OCI-LY3 (cell line): ENCODE measurements at regions not wholly inside any gene's neighbourhood (a gene's known extent, or its start where the extent isn't known, plus 50 kb on each side); places are given as distances from the start of the nearest gene placed in this dataset.

Experiments used
- H2AFZ ChIP-seq: fragments of 200-600, 300-600 bp; shearing (Covaris generic); 2 replicates; pipeline ENCODE4 v1.6.0; 2014; ENCODE audit warnings: antibody characterized with exemption, low read depth, low read length
- H3K27ac ChIP-seq: fragments of 200-600, 300-600 bp; sonication (generic); 2 replicates; pipeline ENCODE4 v1.5.1; 2014; ENCODE audit warnings: mild to moderate bottlenecking, low read length, moderate library complexity, mixed read lengths
- H3K27me3 ChIP-seq: fragments of 200-600, 300-600 bp; sonication (generic); 2 replicates; pipeline ENCODE4 v1.6.1; 2014; ENCODE audit warnings: low read depth, low read length, mixed read lengths
- H3K36me3 ChIP-seq: fragments of 200-600, 300-600 bp; sonication (generic); replicated peaks from 2 replicates; pipeline ENCODE3; 2014; ENCODE audit warnings: low read depth, low read length, mixed read lengths
- H3K4me1 ChIP-seq: fragments of 300-600, 200-600 bp; sonication (generic); 2 replicates; pipeline ENCODE4 v1.6.1; 2014; ENCODE audit warnings: low read length, mixed read lengths
- H3K4me2 ChIP-seq: fragments of 200-600, 300-600 bp; sonication (generic); 2 replicates; pipeline ENCODE4 v1.6.1; 2014; ENCODE audit warnings: low read length, mixed read lengths
- H3K4me3 ChIP-seq: fragments of 300-600, 200-600 bp; sonication (generic); 2 replicates; pipeline ENCODE4 v1.5.1; 2014; ENCODE audit warnings: antibody characterized with exemption, mild to moderate bottlenecking, low read length, moderate library complexity
- H3K79me2 ChIP-seq: fragments of 300-600, 200-600 bp; shearing (Covaris generic); 2 replicates; pipeline ENCODE4 v1.6.1; 2014; ENCODE audit warnings: mild to moderate bottlenecking, low read length, mixed read lengths
- H3K9ac ChIP-seq: fragments of 300-600, 200-600 bp; shearing (Covaris generic); 2 replicates; pipeline ENCODE4 v1.6.0; 2014; ENCODE audit warnings: mild to moderate bottlenecking, low read length, moderate library complexity
- H3K9me3 ChIP-seq: fragments of 200-600, 300-600 bp; shearing (Covaris generic); 2 replicates; pipeline ENCODE4 v1.6.1; 2014; ENCODE audit warnings: low read length, mixed read lengths; ENCODE audit not compliant: insufficient read depth
- H4K20me1 ChIP-seq: fragments of 200-600, 300-600 bp; sonication (generic); 2 replicates; pipeline ENCODE4 v1.6.1; 2016; ENCODE audit warnings: low read length, mixed read lengths; ENCODE audit not compliant: insufficient read depth
- EZH2phosphoT487 ChIP-seq: fragments of 200-600 bp; shearing (Covaris generic); IDR thresholded peaks from 2 replicates; pipeline ENCODE4 v1.6.1; 2018; ENCODE audit warnings: antibody characterized with exemption, mixed run types, low read depth
- TF ChIP-seq, protein P1 (sequence below): fragments of 200-600, 300-600 bp; sonication (generic); IDR thresholded peaks from 2 replicates; pipeline ENCODE4 v1.5.1; 2014; ENCODE audit warnings: antibody characterized with exemption, low read length, low read depth

DNA sequence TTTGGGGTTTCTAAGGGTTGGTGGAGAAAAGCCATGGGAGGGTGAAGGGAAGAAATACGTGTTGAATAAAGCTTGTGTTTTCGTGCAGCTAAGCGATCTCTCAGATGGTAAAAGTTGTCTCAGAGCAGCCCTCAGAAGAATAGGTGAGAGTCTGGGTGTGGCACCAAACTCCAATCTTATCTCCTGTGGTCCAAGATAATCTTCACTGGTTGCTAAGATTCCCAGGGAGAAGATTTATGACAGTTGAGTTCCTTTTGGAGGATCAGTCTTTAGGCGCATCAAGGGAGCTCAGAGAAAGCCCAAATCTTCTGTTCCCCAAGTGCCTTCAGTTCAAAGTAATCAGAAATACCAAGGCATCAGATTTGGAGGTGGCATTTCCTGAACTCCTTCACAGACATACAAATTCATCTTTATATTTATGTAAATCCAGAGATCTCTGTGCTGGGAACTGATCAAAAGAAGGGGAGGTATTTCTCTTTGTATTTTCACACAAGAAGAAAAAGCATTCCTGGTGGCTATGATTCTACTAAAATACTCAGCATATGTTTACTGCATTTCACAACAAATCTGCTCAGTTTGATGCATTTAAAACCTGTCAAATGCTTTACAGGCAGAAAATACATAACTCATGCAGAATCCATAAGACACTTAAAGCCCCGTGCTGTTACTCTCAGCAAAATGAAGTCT lies 102.9 kb downstream of the ABCC12 start:
- Histone ChIP-seq H3K79me2 (no peaks in the 10 kb centered on the region), H3K27ac (no peak overlapping the region), H3K4me2 (no peak overlapping the region), H3K4me1 (no peaks in the 10 kb centered on the region), H3K36me3 (no peaks in the 10 kb centered on the region), H4K20me1 (no peaks in the 10 kb centered on the region), H2AFZ (no peak overlapping the region), H3K9me3 (no peaks in the 10 kb centered on the region), H3K27me3 (peaks cover 64% of the 10 kb centered on the region), H3K9ac (no peak overlapping the region), H3K4me3 (no peak overlapping the region)
- TF ChIP-seq, protein P1, sequence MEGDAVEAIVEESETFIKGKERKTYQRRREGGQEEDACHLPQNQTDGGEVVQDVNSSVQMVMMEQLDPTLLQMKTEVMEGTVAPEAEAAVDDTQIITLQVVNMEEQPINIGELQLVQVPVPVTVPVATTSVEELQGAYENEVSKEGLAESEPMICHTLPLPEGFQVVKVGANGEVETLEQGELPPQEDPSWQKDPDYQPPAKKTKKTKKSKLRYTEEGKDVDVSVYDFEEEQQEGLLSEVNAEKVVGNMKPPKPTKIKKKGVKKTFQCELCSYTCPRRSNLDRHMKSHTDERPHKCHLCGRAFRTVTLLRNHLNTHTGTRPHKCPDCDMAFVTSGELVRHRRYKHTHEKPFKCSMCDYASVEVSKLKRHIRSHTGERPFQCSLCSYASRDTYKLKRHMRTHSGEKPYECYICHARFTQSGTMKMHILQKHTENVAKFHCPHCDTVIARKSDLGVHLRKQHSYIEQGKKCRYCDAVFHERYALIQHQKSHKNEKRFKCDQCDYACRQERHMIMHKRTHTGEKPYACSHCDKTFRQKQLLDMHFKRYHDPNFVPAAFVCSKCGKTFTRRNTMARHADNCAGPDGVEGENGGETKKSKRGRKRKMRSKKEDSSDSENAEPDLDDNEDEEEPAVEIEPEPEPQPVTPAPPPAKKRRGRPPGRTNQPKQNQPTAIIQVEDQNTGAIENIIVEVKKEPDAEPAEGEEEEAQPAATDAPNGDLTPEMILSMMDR: no peak
- no peak for TF ChIP-seq EZH2phosphoT487

DNA sequence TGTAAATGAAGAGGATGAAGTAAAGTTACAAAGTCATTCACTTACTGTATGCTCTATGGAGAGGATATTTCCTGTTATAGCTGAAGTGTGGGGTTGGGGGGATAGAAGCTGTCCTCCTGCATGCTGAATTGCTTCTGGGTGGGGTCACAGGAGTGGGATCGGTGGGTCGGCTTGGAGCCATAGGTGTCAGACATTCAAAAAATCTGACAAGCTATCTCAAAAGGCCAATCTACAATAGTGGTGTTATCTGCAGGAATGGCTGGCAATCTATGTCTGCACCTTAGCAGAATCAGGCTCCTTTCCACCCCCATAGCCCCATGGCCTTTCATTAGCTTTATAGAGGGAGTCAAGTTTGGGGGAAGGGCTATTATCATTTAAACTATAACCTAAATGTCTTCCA lies 104.9 kb downstream of the ABCC12 start:
- Histone ChIP-seq H3K79me2 (no peaks in the 10 kb centered on the region), H3K4me1 (no peaks in the 10 kb centered on the region), H3K4me3 (no peak overlapping the region), H2AFZ (no peak overlapping the region), H4K20me1 (no peaks in the 10 kb centered on the region), H3K27me3 (peaks cover 63% of the 10 kb centered on the region), H3K9me3 (no peaks in the 10 kb centered on the region), H3K9ac (no peak overlapping the region), H3K27ac (no peak overlapping the region), H3K4me2 (no peak overlapping the region), H3K36me3 (no peaks in the 10 kb centered on the region)
- no peak for TF ChIP-seq EZH2phosphoT487
- TF ChIP-seq, protein P1: no peak

DNA sequence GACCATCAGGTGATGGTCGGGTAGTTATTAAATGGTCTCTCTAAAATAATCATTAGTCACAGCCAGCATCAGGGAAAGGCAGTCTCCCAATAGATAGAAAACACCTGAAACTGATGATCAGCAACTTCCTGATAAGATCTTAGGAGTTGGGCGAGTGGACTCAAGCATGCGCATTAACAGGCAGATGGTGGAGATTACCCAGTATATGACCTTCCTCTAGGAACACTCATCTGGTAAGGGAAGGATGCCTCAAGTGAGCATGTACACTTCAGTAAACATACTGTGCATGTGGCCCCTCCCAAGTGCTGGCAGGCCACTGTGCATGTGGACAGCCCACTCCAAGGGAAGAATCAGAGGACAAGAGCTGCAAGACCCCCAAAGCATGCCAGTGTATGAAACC lies 105.9 kb downstream of the ABCC12 start:
- H3K4me2 ChIP-seq: no peak overlapping the region
- peaks cover 55% of the 10 kb centered on the region for H3K27me3 ChIP-seq
- H4K20me1 ChIP-seq: no peaks in the 10 kb centered on the region
- no peak overlapping the region for H3K9ac ChIP-seq
- no peak overlapping the region for H3K4me3 ChIP-seq
- no peaks in the 10 kb centered on the region for H3K9me3 ChIP-seq
- no peaks in the 10 kb centered on the region for H3K36me3 ChIP-seq
- no peak overlapping the region for H3K27ac ChIP-seq
- no peaks in the 10 kb centered on the region for H3K4me1 ChIP-seq
- no peaks in the 10 kb centered on the region for H3K79me2 ChIP-seq
- no peak for TF ChIP-seq EZH2phosphoT487
- TF ChIP-seq, protein P1: no peak
- H2AFZ ChIP-seq: no peak overlapping the region

DNA sequence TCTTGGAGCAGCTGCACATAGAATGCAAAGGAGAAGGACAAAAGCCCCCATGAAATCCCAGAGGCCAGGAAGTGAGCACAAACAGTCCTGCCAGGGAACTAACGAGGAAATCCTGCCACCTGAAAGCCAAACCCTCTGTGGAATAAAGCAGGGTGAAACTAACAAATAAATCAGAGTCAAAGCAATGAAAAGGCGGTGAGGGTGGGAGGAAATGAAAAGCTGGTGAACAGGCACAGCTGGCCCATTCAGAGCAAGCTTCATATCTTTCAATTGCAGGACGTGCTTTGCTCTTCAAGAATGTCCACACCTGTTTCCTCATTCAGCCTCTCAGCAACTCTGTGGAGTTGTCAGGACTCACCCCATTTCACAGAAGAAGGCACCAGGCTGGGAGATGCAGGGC lies 108.1 kb downstream of the ABCC12 start:
- H2AFZ ChIP-seq: no peak overlapping the region
- no peaks in the 10 kb centered on the region for H3K36me3 ChIP-seq
- no peak for TF ChIP-seq EZH2phosphoT487
- TF ChIP-seq, protein P1: no peak
- H3K4me2 ChIP-seq: no peak overlapping the region
- no peaks in the 10 kb centered on the region for H3K79me2 ChIP-seq
- H4K20me1 ChIP-seq: no peaks in the 10 kb centered on the region
- H3K9ac ChIP-seq: no peak overlapping the region
- peaks cover 40% of the 10 kb centered on the region for H3K27me3 ChIP-seq
- no peaks in the 10 kb centered on the region for H3K4me1 ChIP-seq
- no peak overlapping the region for H3K4me3 ChIP-seq
- H3K9me3 ChIP-seq: no peaks in the 10 kb centered on the region
- no peak overlapping the region for H3K27ac ChIP-seq
